ENCODE measurements at regions not wholly inside any gene's neighbourhood (a gene's known extent, or its start where the extent isn't known, plus 50 kb on each side); places are given as distances from the start of the nearest gene placed in this dataset.

- CTCF ChIA-PET = interaction anchor here (2.2 kb wide), 1 partner anchor 11 kb away, joined by 12 read pairs; no protein-coding TSS in a partner anchor
- H3K4me3 ChIP-seq (ENCODE audit: low read depth in 2 of 2, low read length in 1 of 2) = no peak overlapping the region
- H3K79me2 ChIP-seq (ENCODE audit: insufficient read depth) = no peaks in the 10 kb centered on the region
- H3K4me1 ChIP-seq (ENCODE audit: control insufficient read depth in 1 of 2, insufficient read depth in 2 of 2, low read depth in 1 of 2, low read length in 1 of 2) = no peaks in the 10 kb centered on the region
- no peaks in the 10 kb centered on the region; the same call in 1 of the 2 replicates for H3K27me3 ChIP-seq (ENCODE audit: insufficient read depth)
- H4K20me1 ChIP-seq (ENCODE audit: insufficient read depth) = no peaks in the 10 kb centered on the region
- H3K9ac ChIP-seq = no peak overlapping the region
- H2AFZ ChIP-seq (ENCODE audit: low read depth) = no peak overlapping the region
- no peaks in the 10 kb centered on the region for H3K9me2 ChIP-seq
- H3K27ac ChIP-seq (ENCODE audit: low read depth in 2 of 2, low read length in 1 of 2) = no peak overlapping the region
- POLR2A ChIA-PET = no interaction called here
- no peaks in the 10 kb centered on the region for H3K9me3 ChIP-seq
- no peak for DNase-seq
- TF ChIP-seq CHD2 (IDR thresholded peaks at IDR 0.05; ENCODE audit: low read length, partially characterized antibody) (no peak), USF1 (IDR thresholded peaks at IDR 0.05; ENCODE audit: borderline replicate concordance, low read depth) (no peak), SIN3A (IDR thresholded peaks at IDR 0.05; ENCODE audit: borderline replicate concordance, low read depth, low read length) (no peak), GATA2 (CRISPR knock-in tag; IDR thresholded peaks at IDR 0.05) (no peak), TAF1 (IDR thresholded peaks at IDR 0.05; ENCODE audit: borderline replicate concordance, low read depth, low read length) (no peak), USF2 (IDR thresholded peaks at IDR 0.05; ENCODE audit: borderline replicate concordance, low read depth, low read length) (no peak), RAD21 (IDR thresholded peaks at IDR 0.05; ENCODE audit: low read length) (no peak), NFIC (IDR thresholded peaks at IDR 0.05; ENCODE audit: borderline replicate concordance) (no peak), ELF1 (IDR thresholded peaks at IDR 0.05) (no peak), MAX (IDR thresholded peaks at IDR 0.05; ENCODE audit: low read depth) (no peak), POLR2AphosphoS5 (IDR thresholded peaks at IDR 0.05; ENCODE audit: low read depth, low read length) (no peak), FOXM1 (IDR thresholded peaks at IDR 0.05; ENCODE audit: low read depth) (no peak), REST (IDR thresholded peaks at IDR 0.05; ENCODE audit: low read depth, low read length) (no peak), ZBTB33 (IDR thresholded peaks at IDR 0.05; ENCODE audit: borderline replicate concordance, low read depth) (no peak), RFX5 (IDR thresholded peaks at IDR 0.05; ENCODE audit: low read length) (no peak), PBX3 (IDR thresholded peaks at IDR 0.05) (no peak), TCF12 (IDR thresholded peaks at IDR 0.05) (no peak), YY1 (IDR thresholded peaks at IDR 0.05; ENCODE audit: low read depth) (no peak), FOSL2 (IDR thresholded peaks at IDR 0.05; ENCODE audit: borderline replicate concordance, low read depth) (no peak)
- H3K4me2 ChIP-seq = no peak overlapping the region
- no peaks in the 10 kb centered on the region for H3F3A ChIP-seq (replicated peaks; ENCODE audit: insufficient read depth)
- H3K36me3 ChIP-seq (replicated peaks in 1 of 2; ENCODE audit: control insufficient read depth in 1 of 2, insufficient read depth in 2 of 2, low read length in 1 of 2) = no peaks in the 10 kb centered on the region
These were observed 93.2 kb downstream of the EMP1 start for GRCh38 chr12:13289653-13290289.

Data from SK-N-SH (cell line).